Tibial artery (tissue), 4 donors: ENCODE measurements at regions not wholly inside any gene's neighbourhood (a gene's known extent, or its start where the extent isn't known, plus 50 kb on each side); places are given as distances from the start of the nearest gene placed in this dataset.

Experiments
- DNase-seq, 2 donors: peaks; one replicate each; pipeline ENCODE4 v3.0.0-alpha.2; 2019
- H3K27ac ChIP-seq, 2 donors: fragments of 200-600 bp; sonication (generic) in 1 of 2; 1 replicate in 1 of 2; 2 replicates in 1 of 2; pipeline ENCODE4 v1.5.1; 2018 to 2019; ENCODE audit warnings: mild to moderate bottlenecking in 1 of 2
- H3K27me3 ChIP-seq, 2 donors: fragments of 200-600 bp; sonication (generic) in 1 of 2; one replicate each; pipeline versions ENCODE4 v1.5.1 to v1.6.0; 2016 to 2019
- H3K36me3 ChIP-seq, 3 donors: fragments of 200-600 bp; sonication (generic) in 2 of 3; one replicate each; pipeline ENCODE4 v1.5.1; 2016 to 2019; ENCODE audit warnings: mild to moderate bottlenecking in 2 of 3
- H3K4me1 ChIP-seq, 4 donors: fragments of 200-600 bp; sonication (generic) in 2 of 4; 1 replicate in 3 of 4; 2 replicates in 1 of 4; pipeline ENCODE4 v1.5.1; 2016 to 2019
- H3K4me3 ChIP-seq, 2 donors: fragments of 200-600 bp; sonication (generic) in 1 of 2; 1 replicate in 1 of 2; 2 replicates in 1 of 2; pipeline ENCODE4 v1.5.1; 2018 to 2019; ENCODE audit warnings: mild to moderate bottlenecking in 2 of 2
- H3K9me3 ChIP-seq, 3 donors: fragments of 200-600 bp; sonication (generic) in 1 of 3; one replicate each; pipeline ENCODE4 v1.5.1; 2016 to 2019
- intact Hi-C: fragments of 100-400 bp; cut with DNase I; formaldehyde crosslinking; loops from one replicate; pipeline ENCODE4 v1.15.0; 2023; ENCODE audit warnings: low total_unique reads
- TF ChIP-seq, protein P1 (sequence below), 2 experiments: fragments of 200-600 bp in 1 of 2; fragments of 450-650 bp in 1 of 2; IDR thresholded peaks; one replicate each; pipeline ENCODE4 v1.5.1; 2017 to 2019; ENCODE audit warnings: antibody characterized with exemption in 2 of 2, mild to moderate bottlenecking in 1 of 2, moderate library complexity in 1 of 2

DNA sequence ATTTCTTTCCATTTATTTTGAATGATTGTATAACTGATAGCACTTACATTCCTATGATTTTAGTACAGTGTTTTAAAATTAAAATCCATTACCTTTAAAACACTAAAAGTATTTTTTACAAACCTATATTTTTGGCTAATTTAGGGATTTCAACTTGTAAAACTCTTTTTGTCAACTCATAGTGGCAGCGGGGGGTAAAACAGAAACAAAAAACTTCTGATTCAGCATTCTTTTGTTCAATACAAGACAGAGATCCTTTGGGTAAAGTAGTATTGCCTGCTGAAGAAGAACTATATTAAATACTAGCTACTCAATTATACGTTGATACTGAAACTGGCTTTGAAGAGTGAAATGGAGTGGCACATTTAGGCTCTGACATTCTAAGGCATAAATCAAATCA is 437.4 kb upstream of the CDH19 start:
- intact Hi-C loops, result no loop called here
- H3K4me3 ChIP-seq, result no peak overlapping the region
- H3K4me1 ChIP-seq, result no peaks in the 10 kb centered on the region
- no peak for DNase-seq
- H3K27me3 ChIP-seq, result no peaks in the 10 kb centered on the region
- TF ChIP-seq, protein P1, sequence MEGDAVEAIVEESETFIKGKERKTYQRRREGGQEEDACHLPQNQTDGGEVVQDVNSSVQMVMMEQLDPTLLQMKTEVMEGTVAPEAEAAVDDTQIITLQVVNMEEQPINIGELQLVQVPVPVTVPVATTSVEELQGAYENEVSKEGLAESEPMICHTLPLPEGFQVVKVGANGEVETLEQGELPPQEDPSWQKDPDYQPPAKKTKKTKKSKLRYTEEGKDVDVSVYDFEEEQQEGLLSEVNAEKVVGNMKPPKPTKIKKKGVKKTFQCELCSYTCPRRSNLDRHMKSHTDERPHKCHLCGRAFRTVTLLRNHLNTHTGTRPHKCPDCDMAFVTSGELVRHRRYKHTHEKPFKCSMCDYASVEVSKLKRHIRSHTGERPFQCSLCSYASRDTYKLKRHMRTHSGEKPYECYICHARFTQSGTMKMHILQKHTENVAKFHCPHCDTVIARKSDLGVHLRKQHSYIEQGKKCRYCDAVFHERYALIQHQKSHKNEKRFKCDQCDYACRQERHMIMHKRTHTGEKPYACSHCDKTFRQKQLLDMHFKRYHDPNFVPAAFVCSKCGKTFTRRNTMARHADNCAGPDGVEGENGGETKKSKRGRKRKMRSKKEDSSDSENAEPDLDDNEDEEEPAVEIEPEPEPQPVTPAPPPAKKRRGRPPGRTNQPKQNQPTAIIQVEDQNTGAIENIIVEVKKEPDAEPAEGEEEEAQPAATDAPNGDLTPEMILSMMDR (IDR thresholded peaks at IDR 0.05), result no peak
- H3K9me3 ChIP-seq, result no peaks in the 10 kb centered on the region
- no peaks in the 10 kb centered on the region for H3K36me3 ChIP-seq
- H3K27ac ChIP-seq, result no peak overlapping the region

DNA sequence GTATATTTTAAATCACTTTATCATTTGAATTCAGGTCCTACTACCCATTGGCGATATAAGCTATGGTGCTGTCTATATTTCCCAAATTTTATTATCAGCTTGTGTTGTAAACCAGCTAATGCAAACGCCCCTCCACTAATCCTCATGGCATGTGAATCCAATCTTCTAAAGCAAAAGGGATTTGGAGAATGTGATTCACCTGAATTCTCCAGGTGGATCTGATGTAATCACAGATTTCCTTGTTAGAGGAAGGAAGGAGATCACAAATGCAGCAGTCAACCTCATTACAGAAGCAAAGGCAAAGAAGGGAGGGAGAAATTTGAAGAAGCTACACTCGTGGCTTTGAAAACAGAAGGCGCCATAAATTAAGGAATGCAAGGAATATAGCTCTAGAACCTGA is 431.1 kb upstream of the CDH19 start:
- TF ChIP-seq, protein P1 (IDR thresholded peaks at IDR 0.05), result no peak
- Histone ChIP-seq H3K27ac (no peak overlapping the region), H3K36me3 (no peaks in the 10 kb centered on the region), H3K4me3 (no peak overlapping the region), H3K9me3 (no peaks in the 10 kb centered on the region), H3K4me1 (no peaks in the 10 kb centered on the region), H3K27me3 (no peaks in the 10 kb centered on the region)
- intact Hi-C loops, result no loop called here
- no peak for DNase-seq

DNA sequence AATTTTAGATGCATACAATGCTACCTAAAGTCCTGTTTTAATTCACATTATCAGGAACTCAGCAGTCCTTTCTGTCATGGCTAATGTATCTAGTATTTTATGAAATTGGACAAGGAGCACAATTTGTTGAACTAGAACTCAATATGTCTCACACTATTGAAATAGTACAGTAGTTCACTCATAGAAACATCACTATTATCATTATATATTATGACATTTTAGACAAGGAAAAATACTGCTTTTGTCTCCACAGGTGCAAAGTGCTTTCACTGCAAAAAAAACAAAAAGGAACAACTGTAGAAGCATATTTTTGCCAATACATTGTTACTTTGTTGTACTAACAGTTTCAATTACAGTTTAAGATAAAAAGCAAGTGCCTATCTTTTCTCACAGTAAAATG is 419.2 kb upstream of the CDH19 start:
- Histone ChIP-seq H3K36me3 (no peaks in the 10 kb centered on the region), H3K4me3 (no peak overlapping the region), H3K27ac (no peak overlapping the region), H3K4me1 (no peaks in the 10 kb centered on the region), H3K27me3 (no peaks in the 10 kb centered on the region), H3K9me3 (no peaks in the 10 kb centered on the region)
- TF ChIP-seq, protein P1 (IDR thresholded peaks at IDR 0.05), result no peak
- intact Hi-C loops, result no loop called here
- DNase-seq, result no peak

DNA sequence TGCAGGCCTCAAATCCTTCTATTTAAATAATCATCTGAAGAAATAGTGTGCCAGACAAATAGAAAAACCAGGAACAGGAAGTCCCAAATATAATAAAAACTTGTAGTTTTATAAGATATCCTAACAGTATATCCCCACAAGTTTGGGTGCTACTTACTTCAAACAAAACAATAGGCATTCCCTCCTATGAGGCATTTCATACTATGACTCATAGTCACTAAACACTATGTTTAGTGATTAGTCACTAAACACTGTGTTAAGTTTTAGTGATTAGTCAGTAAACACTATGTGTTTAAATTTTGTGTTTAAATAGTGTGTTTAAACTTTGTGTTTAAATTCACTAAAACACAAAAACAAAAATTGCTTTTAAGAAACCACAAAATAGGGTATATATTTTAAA is 407.0 kb upstream of the CDH19 start:
- Histone ChIP-seq H3K4me1 (no peaks in the 10 kb centered on the region), H3K36me3 (no peaks in the 10 kb centered on the region), H3K9me3 (no peaks in the 10 kb centered on the region), H3K27me3 (no peaks in the 10 kb centered on the region), H3K4me3 (no peak overlapping the region), H3K27ac (no peak overlapping the region)
- no peak for DNase-seq
- intact Hi-C loops, result no loop called here
- TF ChIP-seq, protein P1 (IDR thresholded peaks at IDR 0.05), result no peak

DNA sequence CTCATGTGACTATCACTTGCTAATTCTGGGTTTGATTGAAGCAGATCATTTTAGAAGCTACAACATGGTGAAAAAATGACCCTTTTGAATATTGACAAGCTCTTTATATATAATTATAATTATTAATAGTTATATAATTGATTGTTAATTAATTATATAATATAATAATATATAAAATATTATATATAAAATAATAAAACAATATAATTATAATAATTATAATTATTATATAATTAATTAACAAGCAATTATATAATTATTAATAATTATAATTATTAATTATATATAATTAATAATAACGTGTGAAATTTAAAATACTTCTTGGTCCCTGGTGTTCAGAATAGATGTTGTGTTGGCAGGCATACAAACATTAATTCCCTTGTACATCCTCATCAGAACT is 404.1 kb upstream of the CDH19 start:
- Histone ChIP-seq H3K4me1 (no peaks in the 10 kb centered on the region), H3K27ac (no peak overlapping the region), H3K36me3 (no peaks in the 10 kb centered on the region), H3K9me3 (no peaks in the 10 kb centered on the region), H3K27me3 (no peaks in the 10 kb centered on the region), H3K4me3 (no peak overlapping the region)
- no peak for DNase-seq
- intact Hi-C loops, result no loop called here
- TF ChIP-seq, protein P1 (IDR thresholded peaks at IDR 0.05), result no peak

DNA sequence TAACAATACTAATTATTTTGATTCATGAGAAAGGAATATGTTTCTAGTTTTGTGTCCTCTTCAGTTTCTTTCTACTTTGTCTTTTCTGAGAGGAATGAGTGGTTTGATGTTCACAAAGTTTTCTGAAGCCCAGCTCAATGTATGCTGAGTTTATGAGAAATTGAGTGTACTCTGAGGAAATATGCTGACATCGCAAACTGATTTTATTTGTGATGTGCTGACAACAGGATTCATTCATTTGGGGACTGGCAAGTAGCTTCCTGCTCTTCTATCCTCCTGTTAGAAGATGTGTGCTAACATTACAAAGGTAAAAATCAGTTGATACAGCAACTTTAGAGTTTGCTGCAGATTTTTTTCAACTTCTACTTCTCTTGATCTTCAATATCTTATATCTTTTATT is 403.2 kb upstream of the CDH19 start:
- no peaks in the 10 kb centered on the region for H3K9me3 ChIP-seq
- H3K4me3 ChIP-seq, result no peak overlapping the region
- intact Hi-C loops, result no loop called here
- H3K27ac ChIP-seq, result no peak overlapping the region
- TF ChIP-seq, protein P1 (IDR thresholded peaks at IDR 0.05), result no peak
- DNase-seq, result no peak
- no peaks in the 10 kb centered on the region for H3K36me3 ChIP-seq
- no peaks in the 10 kb centered on the region for H3K27me3 ChIP-seq
- no peaks in the 10 kb centered on the region for H3K4me1 ChIP-seq
